Fibroblast of mammary gland (primary cell): ENCODE measurements at regions not wholly inside any gene's neighbourhood (a gene's known extent, or its start where the extent isn't known, plus 50 kb on each side); places are given as distances from the start of the nearest gene placed in this dataset.

Source experiments
- DNase-seq: peaks from one replicate; pipeline ENCODE4 v3.0.0-alpha.2; 2010; ENCODE audit warnings: low read depth
- H3K4me3 ChIP-seq: 2 replicates; pipeline ENCODE4 v1.5.1; 2011; ENCODE audit warnings: low read depth, mild to moderate bottlenecking, low read length, moderate library complexity; ENCODE audit not compliant: control insufficient read depth
- TF ChIP-seq, protein P1 (sequence below): conservative IDR thresholded peaks from 2 replicates; pipeline ENCODE4 v1.5.1; 2011; ENCODE audit warnings: low read depth, low read length, inconsistent platforms; ENCODE audit not compliant: control insufficient read depth, insufficient read depth

DNA sequence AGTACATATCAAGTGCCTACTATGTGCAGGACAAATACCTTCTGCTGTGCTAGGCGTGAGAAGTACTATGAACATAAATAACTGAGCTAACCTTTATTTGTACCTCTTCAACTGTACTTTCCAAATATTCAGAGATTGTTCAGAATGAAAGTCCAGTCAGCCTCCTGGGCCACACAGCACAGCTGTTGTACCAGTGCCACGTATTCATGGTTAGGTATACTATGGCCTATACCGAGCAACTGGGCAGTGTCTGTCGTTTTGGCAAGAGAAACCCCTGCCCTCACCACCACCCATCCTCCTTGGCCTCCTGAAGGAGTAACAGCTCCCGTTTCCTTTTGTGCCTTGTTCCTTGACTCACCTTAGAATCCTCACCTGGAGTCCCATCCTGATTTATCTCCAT lies 53.0 kb downstream of the RASSF10 start:
- H3K4me3 ChIP-seq, result no peak overlapping the region
- no peak for DNase-seq
- TF ChIP-seq, protein P1, sequence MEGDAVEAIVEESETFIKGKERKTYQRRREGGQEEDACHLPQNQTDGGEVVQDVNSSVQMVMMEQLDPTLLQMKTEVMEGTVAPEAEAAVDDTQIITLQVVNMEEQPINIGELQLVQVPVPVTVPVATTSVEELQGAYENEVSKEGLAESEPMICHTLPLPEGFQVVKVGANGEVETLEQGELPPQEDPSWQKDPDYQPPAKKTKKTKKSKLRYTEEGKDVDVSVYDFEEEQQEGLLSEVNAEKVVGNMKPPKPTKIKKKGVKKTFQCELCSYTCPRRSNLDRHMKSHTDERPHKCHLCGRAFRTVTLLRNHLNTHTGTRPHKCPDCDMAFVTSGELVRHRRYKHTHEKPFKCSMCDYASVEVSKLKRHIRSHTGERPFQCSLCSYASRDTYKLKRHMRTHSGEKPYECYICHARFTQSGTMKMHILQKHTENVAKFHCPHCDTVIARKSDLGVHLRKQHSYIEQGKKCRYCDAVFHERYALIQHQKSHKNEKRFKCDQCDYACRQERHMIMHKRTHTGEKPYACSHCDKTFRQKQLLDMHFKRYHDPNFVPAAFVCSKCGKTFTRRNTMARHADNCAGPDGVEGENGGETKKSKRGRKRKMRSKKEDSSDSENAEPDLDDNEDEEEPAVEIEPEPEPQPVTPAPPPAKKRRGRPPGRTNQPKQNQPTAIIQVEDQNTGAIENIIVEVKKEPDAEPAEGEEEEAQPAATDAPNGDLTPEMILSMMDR, result no peak

DNA sequence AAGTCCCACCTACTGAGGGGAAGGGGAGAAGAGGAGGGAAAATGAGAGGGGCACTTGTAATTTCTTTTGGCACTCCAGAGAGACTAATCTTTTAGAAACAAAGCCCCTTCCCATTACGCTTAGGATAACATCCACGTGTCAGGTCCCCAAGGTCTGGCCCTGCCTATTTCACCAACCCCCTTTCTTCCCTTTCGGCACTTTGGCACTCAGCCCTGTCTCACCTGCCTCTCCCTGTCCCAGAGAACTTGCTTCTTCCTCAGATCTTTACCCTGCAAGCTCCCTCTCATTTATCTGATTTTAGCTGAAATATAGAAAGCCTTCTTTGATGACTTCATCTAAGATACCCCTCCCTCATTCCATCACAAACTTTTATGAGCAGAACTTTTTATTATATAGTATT lies 55.5 kb downstream of the RASSF10 start:
- no peak overlapping the region for H3K4me3 ChIP-seq
- no peak for DNase-seq
- TF ChIP-seq, protein P1, result no peak

DNA sequence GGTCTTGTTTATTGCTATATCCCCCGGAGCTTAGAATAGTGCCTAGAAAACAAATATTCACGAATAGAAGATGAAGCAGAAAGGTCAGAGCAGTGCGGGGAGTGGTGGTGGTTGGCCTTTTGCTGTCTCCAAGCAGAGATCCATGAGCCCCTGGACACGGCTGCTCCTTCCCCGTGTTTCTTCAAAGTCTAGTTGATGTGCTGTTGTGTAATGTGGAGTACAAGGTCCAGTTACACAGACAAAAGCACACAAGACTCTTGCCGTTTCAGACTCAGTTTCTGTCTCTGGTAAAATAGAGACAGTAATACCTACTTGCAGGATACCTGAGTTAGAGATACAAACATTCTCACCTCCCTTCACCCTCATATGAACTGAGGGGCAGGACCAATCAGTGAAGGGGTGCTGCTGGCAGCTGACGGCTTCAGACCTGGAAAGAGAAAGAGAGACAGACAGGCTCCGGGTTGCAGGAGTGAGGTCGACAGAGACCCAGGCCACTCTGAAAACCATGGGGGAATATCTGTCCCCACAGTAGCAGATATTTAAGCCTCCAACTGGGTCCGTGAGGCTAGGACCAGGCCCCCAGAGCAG lies 56.2 kb downstream of the RASSF10 start:
- no peak for DNase-seq
- TF ChIP-seq, protein P1, result no peak

DNA sequence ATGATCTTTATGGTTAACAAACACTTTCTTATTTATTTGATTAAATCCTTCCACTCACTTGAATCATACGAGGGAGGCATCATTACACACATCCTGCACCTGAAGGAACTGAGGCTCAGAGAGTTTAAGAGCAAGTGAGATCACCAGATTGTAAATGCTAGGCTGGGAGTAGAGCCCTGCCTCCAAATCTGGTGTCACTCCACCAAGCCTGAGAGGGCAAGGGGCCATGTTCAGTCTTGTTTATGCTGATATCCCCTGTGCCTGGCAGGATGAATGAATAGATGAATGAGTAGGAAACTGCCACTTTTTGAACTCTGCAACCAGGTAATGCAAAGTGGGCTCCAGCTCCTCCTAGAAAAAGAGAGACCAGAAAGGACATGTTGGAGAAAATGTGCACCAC lies 59.1 kb downstream of the RASSF10 start:
- DNase-seq, result no peak
- TF ChIP-seq, protein P1, result no peak

More for the DNA sequence above, 56.2 kb downstream of the RASSF10 start:
- no peak overlapping the region for H3K4me3 ChIP-seq

DNA sequence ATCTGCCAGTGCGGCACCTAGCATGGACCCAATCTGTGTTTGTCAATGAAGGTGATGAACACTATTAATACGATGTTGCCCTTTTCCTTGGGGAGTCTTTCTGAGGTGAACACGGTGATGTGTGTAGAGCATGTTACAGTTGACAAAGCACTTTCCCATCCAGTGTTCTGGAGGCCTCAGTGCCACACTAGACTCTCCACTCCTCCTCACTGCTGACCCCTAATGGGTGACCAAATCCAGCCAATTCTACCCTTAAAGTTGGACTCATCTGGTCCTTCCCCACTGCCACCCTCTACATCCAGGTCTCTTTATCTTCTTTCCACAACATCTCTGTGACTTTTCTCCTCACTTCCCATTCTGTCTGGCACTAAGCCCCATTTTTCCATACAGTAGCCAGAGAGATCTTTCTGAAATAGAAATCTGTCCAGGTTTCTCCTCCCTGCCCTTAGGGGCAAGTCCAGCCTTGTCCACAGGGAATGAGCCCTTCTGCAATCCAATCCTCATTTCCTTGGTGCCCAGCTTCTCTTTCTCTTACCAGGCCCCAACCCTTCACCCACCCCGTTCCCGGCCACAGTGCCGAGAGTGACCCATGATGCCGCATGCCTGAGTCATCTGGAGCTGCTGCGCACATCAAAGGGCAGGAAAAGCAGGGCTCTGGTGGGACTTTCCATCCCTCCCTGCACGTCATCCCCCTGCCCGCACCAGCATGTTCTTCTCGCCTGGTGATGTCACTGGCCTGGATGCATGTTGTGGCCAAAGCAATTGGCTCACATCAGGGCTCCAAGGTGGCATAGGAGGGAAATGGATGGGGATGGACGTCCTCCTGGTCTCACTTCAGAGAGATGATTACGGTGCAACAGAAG lies 64.2 kb downstream of the RASSF10 start:
- DNase-seq, result peak; percentile 47
- TF ChIP-seq, protein P1, result no peak
- H3K4me3 ChIP-seq, result no peak overlapping the region

More for the DNA sequence above, 59.1 kb downstream of the RASSF10 start:
- H3K4me3 ChIP-seq, result no peak overlapping the region

DNA sequence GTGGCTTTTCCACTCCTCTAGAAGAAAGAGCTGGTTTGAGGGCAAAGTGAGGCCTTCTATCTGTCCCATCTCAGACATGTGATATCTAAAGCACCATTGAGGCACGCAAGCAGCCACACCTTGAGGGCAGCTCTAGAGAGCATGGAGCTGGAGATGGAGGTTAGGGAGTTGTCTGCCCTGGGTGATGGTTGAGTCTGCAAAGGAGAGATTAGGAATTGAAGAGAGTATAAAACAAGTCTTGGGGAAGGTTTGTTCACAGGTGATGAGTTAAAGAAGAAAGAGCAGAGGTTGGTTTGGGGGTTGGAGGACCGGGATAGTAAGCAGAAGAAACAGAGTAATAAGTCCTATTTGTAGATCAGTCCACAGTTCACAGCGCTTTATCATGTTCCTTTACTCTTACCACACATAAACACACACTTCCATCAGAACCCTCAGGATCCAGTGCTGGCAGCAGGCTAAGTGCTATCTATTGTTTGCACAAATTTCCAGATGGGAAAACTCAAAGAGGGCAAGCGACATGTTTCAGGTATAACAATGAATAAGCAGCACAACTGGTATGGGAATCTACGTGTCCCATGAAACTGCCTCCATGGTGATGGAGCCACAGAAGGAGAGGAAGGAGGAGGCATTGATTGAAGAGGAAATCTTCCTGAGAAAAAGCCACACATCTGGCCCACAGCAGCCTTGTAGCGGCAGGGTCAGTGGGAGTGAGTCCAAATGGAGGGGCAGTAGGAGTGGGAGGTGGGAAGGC lies 65.8 kb downstream of the RASSF10 start:
- H3K4me3 ChIP-seq, result no peak overlapping the region
- DNase-seq, result no peak
- TF ChIP-seq, protein P1, result no peak
